ENCODE measurements at regions not wholly inside any gene's neighbourhood (a gene's known extent, or its start where the extent isn't known, plus 50 kb on each side); places are given as distances from the start of the nearest gene placed in this dataset.
A peak's percentile ranks its signal among the peaks of the same experiment; 100 is the strongest.

GRCh38 chr2:188851826-188852225, 122.3 kb upstream of the COL3A1 start:
- Histone ChIP-seq H3K4me3 (ENCODE audit: low read depth, low read length, poor library complexity, severe bottlenecking) (no peak overlapping the region), H3K9me3 (ENCODE audit: low read depth, low read length, poor library complexity, severe bottlenecking) (no peaks in the 10 kb centered on the region), H3K27me3 (replicated peaks; ENCODE audit: insufficient read depth, low read depth, low read length, poor library complexity) (no peaks in the 10 kb centered on the region), H3K36me3 (ENCODE audit: insufficient read depth, low read length, poor library complexity, severe bottlenecking) (no peaks in the 10 kb centered on the region), H3K4me1 (ENCODE audit: insufficient read depth, low read length, poor library complexity, severe bottlenecking) (peaks cover 42% of the 10 kb centered on the region), H3K27ac (ENCODE audit: low read depth, low read length, poor library complexity, severe bottlenecking) (no peak overlapping the region)
- intact Hi-C loops (cut with micrococcal nuclease; ENCODE audit: unreplicated experiment), result loop anchor here (5.0 kb wide), 1 partner anchor 125 kb away; no protein-coding TSS in a partner anchor
- BruUV-seq (replicated peaks), result no TSS peak
- ChIA-PET POLR2A (ENCODE audit: low non-redundant PET) (no interaction called here), CTCF (no interaction called here)
- TF ChIP-seq EZH2 (IDR thresholded peaks at IDR 0.05; ENCODE audit: borderline replicate concordance, low read depth, low read length, poor library complexity, severe bottlenecking) (no peak), CTCF (conservative IDR thresholded peaks at IDR 0.05; ENCODE audit: low read depth, low read length) (no peak)
- DNase-seq (ENCODE audit: low spot score), result no peak

- no peaks in the 10 kb centered on the region for H3K36me3 ChIP-seq (ENCODE audit: insufficient read depth, low read length, poor library complexity, severe bottlenecking)
- no peak overlapping the region for H3K4me3 ChIP-seq (ENCODE audit: low read depth, low read length, poor library complexity, severe bottlenecking)
- peaks cover 38% of the 10 kb centered on the region for H3K4me1 ChIP-seq (ENCODE audit: insufficient read depth, low read length, poor library complexity, severe bottlenecking)
- peak overlapping the region; percentile 77 for H3K27ac ChIP-seq (ENCODE audit: low read depth, low read length, poor library complexity, severe bottlenecking)
- ChIA-PET POLR2A (ENCODE audit: low non-redundant PET) (no interaction called here), CTCF (no interaction called here)
- no TSS peak for BruUV-seq (replicated peaks)
- DNase-seq (ENCODE audit: low spot score), result peak; percentile 87
- TF ChIP-seq CTCF (conservative IDR thresholded peaks at IDR 0.05; ENCODE audit: low read depth, low read length) (no peak), EZH2 (IDR thresholded peaks at IDR 0.05; ENCODE audit: borderline replicate concordance, low read depth, low read length, poor library complexity, severe bottlenecking) (no peak)
- no peaks in the 10 kb centered on the region for H3K9me3 ChIP-seq (ENCODE audit: low read depth, low read length, poor library complexity, severe bottlenecking)
- no peaks in the 10 kb centered on the region for H3K27me3 ChIP-seq (replicated peaks; ENCODE audit: insufficient read depth, low read depth, low read length, poor library complexity)
- intact Hi-C loops (cut with micrococcal nuclease; ENCODE audit: unreplicated experiment), result loop anchor here (5.0 kb wide), 1 partner anchor 125 kb away; no protein-coding TSS in a partner anchor
Measured at GRCh38 chr2:188852772-188853171, 121.4 kb upstream of the COL3A1 start.

- Histone ChIP-seq H3K4me1 (ENCODE audit: insufficient read depth, low read length, poor library complexity, severe bottlenecking) (peaks cover 33% of the 10 kb centered on the region), H3K36me3 (ENCODE audit: insufficient read depth, low read length, poor library complexity, severe bottlenecking) (no peaks in the 10 kb centered on the region), H3K27me3 (replicated peaks; ENCODE audit: insufficient read depth, low read depth, low read length, poor library complexity) (no peaks in the 10 kb centered on the region), H3K27ac (ENCODE audit: low read depth, low read length, poor library complexity, severe bottlenecking) (peak overlapping the region; percentile 77), H3K9me3 (ENCODE audit: low read depth, low read length, poor library complexity, severe bottlenecking) (no peaks in the 10 kb centered on the region), H3K4me3 (ENCODE audit: low read depth, low read length, poor library complexity, severe bottlenecking) (no peak overlapping the region)
- peak; percentile 86 for DNase-seq (ENCODE audit: low spot score)
- POLR2A ChIA-PET (ENCODE audit: low non-redundant PET), result no interaction called here
- intact Hi-C loops (cut with micrococcal nuclease; ENCODE audit: unreplicated experiment), result loop anchor here (5.0 kb wide), 1 partner anchor 124 kb away; no protein-coding TSS in a partner anchor
- TF ChIP-seq CTCF (conservative IDR thresholded peaks at IDR 0.05; ENCODE audit: low read depth, low read length), result no peak
- no peak for TF ChIP-seq EZH2 (IDR thresholded peaks at IDR 0.05; ENCODE audit: borderline replicate concordance, low read depth, low read length, poor library complexity, severe bottlenecking)
- BruUV-seq (replicated peaks), result no TSS peak
- CTCF ChIA-PET, result no interaction called here
Measured at GRCh38 chr2:188853307-188853706, 120.9 kb upstream of the COL3A1 start.

Measured in A673 (cell line).